IMR-90 (cell line): ENCODE measurements at regions not wholly inside any gene's neighbourhood (a gene's known extent, or its start where the extent isn't known, plus 50 kb on each side); places are given as distances from the start of the nearest gene placed in this dataset.

Experiments used
- BHLHE40 ChIP-seq: fragments of 150-350 bp; IDR thresholded peaks from 2 replicates; pipeline ENCODE4 v1.6.1; 2016; ENCODE audit warnings: mild to moderate bottlenecking, low read depth, low read length
- MAFK ChIP-seq: IDR thresholded peaks from 2 replicates; pipeline ENCODE4 v1.6.1; 2012; ENCODE audit warnings: low read depth, low read length, improper control_type of control experiment
- NFE2L2 ChIP-seq: fragments of 150-350 bp; IDR thresholded peaks from 2 replicates; pipeline ENCODE4 v1.6.1; 2016; ENCODE audit warnings: low read depth, mild to moderate bottlenecking, low read length
- POLR2A ChIP-seq: IDR thresholded peaks from 2 replicates; pipeline ENCODE4 v1.6.1; 2012; ENCODE audit warnings: mild to moderate bottlenecking, low read depth, low read length
- RAD21 ChIP-seq: IDR thresholded peaks from 2 replicates; pipeline ENCODE4 v1.6.1; 2012; ENCODE audit warnings: low read length, improper control_type of control experiment
- RCOR1 ChIP-seq: IDR thresholded peaks from 2 replicates; pipeline ENCODE4 v1.6.1; 2012; ENCODE audit warnings: mild to moderate bottlenecking, low read length, improper control_type of control experiment; ENCODE audit not compliant: insufficient replicate concordance
- RFX5 ChIP-seq: IDR thresholded peaks from 2 replicates; pipeline ENCODE4 v1.8.0; 2012; ENCODE audit warnings: low read depth, mild to moderate bottlenecking, low read length, moderate library complexity
- SMC3 ChIP-seq: fragments of 150-350 bp; IDR thresholded peaks from 2 replicates; pipeline ENCODE4 v1.6.1; 2016; ENCODE audit warnings: low read depth, mild to moderate bottlenecking, antibody characterized with exemption, low read length, moderate library complexity
- TF ChIP-seq, protein P1 (sequence below): conservative IDR thresholded peaks from 2 replicates; pipeline ENCODE4 v1.5.1; 2012; ENCODE audit warnings: mild to moderate bottlenecking, low read depth, low read length, improper control_type of control experiment
- TF ChIP-seq, protein P2 (sequence below): fragments of 150-350 bp; IDR thresholded peaks from 2 replicates; pipeline ENCODE4 v1.6.1; 2017; ENCODE audit warnings: mild to moderate bottlenecking, antibody characterized with exemption, low read length, low read depth

- TF ChIP-seq POLR2A: no peak
- TF ChIP-seq, protein P1, sequence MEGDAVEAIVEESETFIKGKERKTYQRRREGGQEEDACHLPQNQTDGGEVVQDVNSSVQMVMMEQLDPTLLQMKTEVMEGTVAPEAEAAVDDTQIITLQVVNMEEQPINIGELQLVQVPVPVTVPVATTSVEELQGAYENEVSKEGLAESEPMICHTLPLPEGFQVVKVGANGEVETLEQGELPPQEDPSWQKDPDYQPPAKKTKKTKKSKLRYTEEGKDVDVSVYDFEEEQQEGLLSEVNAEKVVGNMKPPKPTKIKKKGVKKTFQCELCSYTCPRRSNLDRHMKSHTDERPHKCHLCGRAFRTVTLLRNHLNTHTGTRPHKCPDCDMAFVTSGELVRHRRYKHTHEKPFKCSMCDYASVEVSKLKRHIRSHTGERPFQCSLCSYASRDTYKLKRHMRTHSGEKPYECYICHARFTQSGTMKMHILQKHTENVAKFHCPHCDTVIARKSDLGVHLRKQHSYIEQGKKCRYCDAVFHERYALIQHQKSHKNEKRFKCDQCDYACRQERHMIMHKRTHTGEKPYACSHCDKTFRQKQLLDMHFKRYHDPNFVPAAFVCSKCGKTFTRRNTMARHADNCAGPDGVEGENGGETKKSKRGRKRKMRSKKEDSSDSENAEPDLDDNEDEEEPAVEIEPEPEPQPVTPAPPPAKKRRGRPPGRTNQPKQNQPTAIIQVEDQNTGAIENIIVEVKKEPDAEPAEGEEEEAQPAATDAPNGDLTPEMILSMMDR: no peak
- TF ChIP-seq RFX5: no peak
- no peak for TF ChIP-seq RCOR1
- no peak for TF ChIP-seq SMC3
- TF ChIP-seq NFE2L2: no peak
- TF ChIP-seq MAFK: no peak
- TF ChIP-seq, protein P2, sequence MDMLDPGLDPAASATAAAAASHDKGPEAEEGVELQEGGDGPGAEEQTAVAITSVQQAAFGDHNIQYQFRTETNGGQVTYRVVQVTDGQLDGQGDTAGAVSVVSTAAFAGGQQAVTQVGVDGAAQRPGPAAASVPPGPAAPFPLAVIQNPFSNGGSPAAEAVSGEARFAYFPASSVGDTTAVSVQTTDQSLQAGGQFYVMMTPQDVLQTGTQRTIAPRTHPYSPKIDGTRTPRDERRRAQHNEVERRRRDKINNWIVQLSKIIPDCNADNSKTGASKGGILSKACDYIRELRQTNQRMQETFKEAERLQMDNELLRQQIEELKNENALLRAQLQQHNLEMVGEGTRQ: no peak
- no peak for TF ChIP-seq RAD21
- TF ChIP-seq BHLHE40: no peak
Measured at GRCh38 chr11:109756521-109756920, 334.5 kb downstream of the C11orf87 start.
